Body of pancreas (tissue), 4 donors: ENCODE measurements at regions not wholly inside any gene's neighbourhood (a gene's known extent, or its start where the extent isn't known, plus 50 kb on each side); places are given as distances from the start of the nearest gene placed in this dataset.

ENCODE experiments used
- CTCF ChIP-seq, 7 experiments: fragments of 450-650 bp in 4 of 7; fragments of 200-600 bp in 3 of 7; sonication (generic) in 3 of 7; IDR thresholded peaks; one replicate each; pipeline ENCODE4 v1.5.1; 2016 to 2019; ENCODE audit warnings: antibody characterized with exemption in 7 of 7
- POLR2A ChIP-seq, 3 donors: fragments of 450-650 bp; IDR thresholded peaks; one replicate each; pipeline ENCODE4 v1.6.1; 2016; ENCODE audit warnings: antibody characterized with exemption in 3 of 3, mild to moderate bottlenecking in 2 of 3

GRCh38 chr5:73284985-73285384 lies 112.0 kb downstream of the TMEM174 start:
- TF ChIP-seq CTCF (IDR thresholded peaks at IDR 0.05): no peak
- TF ChIP-seq POLR2A (IDR thresholded peaks at IDR 0.05): no peak
